ENCODE measurements at regions not wholly inside any gene's neighbourhood (a gene's known extent, or its start where the extent isn't known, plus 50 kb on each side); places are given as distances from the start of the nearest gene placed in this dataset.
"Not testable (repeated sequence)": the region's sequence is repeated elsewhere in the genome, so short reads cannot be mapped to it uniquely, and the experiment has no call there.

GRCh38 chr6:90890683-90891330 lies 303.9 kb upstream of the MAP3K7 start:
- peak; percentile 28 for DNase-seq (ENCODE audit: low spot score)

GRCh38 chr6:90887764-90888163 lies 300.9 kb upstream of the MAP3K7 start:
- DNase-seq (ENCODE audit: low spot score): no peak

- no peak for DNase-seq (ENCODE audit: low spot score)
These were observed 298.8 kb upstream of the MAP3K7 start for GRCh38 chr6:90885611-90886056.

- DNase-seq (ENCODE audit: low spot score): not testable (repeated sequence)
These were observed 298.3 kb upstream of the MAP3K7 start for GRCh38 chr6:90885137-90885536.

GRCh38 chr6:90877616-90878015 lies 290.7 kb upstream of the MAP3K7 start:
- no peak for DNase-seq (ENCODE audit: low spot score)

GRCh38 chr6:90874931-90875330 lies 288.1 kb upstream of the MAP3K7 start:
- no peak for DNase-seq (ENCODE audit: low spot score)

- peak; percentile 85 for DNase-seq (ENCODE audit: low spot score)
These were observed 286.1 kb upstream of the MAP3K7 start for GRCh38 chr6:90872981-90873380.

- no peak for DNase-seq (ENCODE audit: low spot score)
These were observed 283.7 kb upstream of the MAP3K7 start for GRCh38 chr6:90870561-90870960.

- no peak for DNase-seq (ENCODE audit: low spot score)
These were observed 281.8 kb upstream of the MAP3K7 start for GRCh38 chr6:90868656-90869055.

GRCh38 chr6:90868256-90868655 lies 281.4 kb upstream of the MAP3K7 start:
- DNase-seq (ENCODE audit: low spot score): peak; percentile 20

GRCh38 chr6:90865513-90865912 lies 278.6 kb upstream of the MAP3K7 start:
- no peak for DNase-seq (ENCODE audit: low spot score)

GRCh38 chr6:90863043-90863442 lies 276.2 kb upstream of the MAP3K7 start:
- DNase-seq (ENCODE audit: low spot score): no peak

- no peak for DNase-seq (ENCODE audit: low spot score)
These were observed 274.1 kb upstream of the MAP3K7 start for GRCh38 chr6:90860822-90861601.

- DNase-seq (ENCODE audit: low spot score): no peak
These were observed 272.7 kb upstream of the MAP3K7 start for GRCh38 chr6:90859612-90860011.

- peak; percentile 48 for DNase-seq (ENCODE audit: low spot score)
These were observed 272.2 kb upstream of the MAP3K7 start for GRCh38 chr6:90859056-90859455.

- DNase-seq (ENCODE audit: low spot score): no peak
These were observed 262.8 kb upstream of the MAP3K7 start for GRCh38 chr6:90849686-90850085.

- DNase-seq (ENCODE audit: low spot score): no peak
These were observed 260.0 kb upstream of the MAP3K7 start for GRCh38 chr6:90846824-90847223.

- no peak for DNase-seq (ENCODE audit: low spot score)
These were observed 248.8 kb upstream of the MAP3K7 start for GRCh38 chr6:90835596-90836212.

- DNase-seq (ENCODE audit: low spot score): no peak
These were observed 242.4 kb upstream of the MAP3K7 start for GRCh38 chr6:90829311-90829710.

GRCh38 chr6:90820436-90820835 lies 233.6 kb upstream of the MAP3K7 start:
- DNase-seq (ENCODE audit: low spot score): no peak

GRCh38 chr6:90819483-90819882 lies 232.6 kb upstream of the MAP3K7 start:
- DNase-seq (ENCODE audit: low spot score): no peak

- peak; percentile 31 for DNase-seq (ENCODE audit: low spot score)
These were observed 231.3 kb upstream of the MAP3K7 start for GRCh38 chr6:90818163-90818562.

GRCh38 chr6:90816764-90817163 lies 229.9 kb upstream of the MAP3K7 start:
- no peak for DNase-seq (ENCODE audit: low spot score)
